ENCODE measurements at regions not wholly inside any gene's neighbourhood (a gene's known extent, or its start where the extent isn't known, plus 50 kb on each side); places are given as distances from the start of the nearest gene placed in this dataset.

GRCh38 chr20:60629206-60629605 lies 622.9 kb upstream of the CDH4 start:
- CTCF ChIA-PET = no interaction called here
- WGBS, 2 experiments (ENCODE audit: extremely low coverage in 2 of 2, insufficient read length in 1 of 2) = 71% methylated on average over 1 of the region's 4 CpGs; no CpG with 5 or more reads in 1 of the 2 experiments
- Histone ChIP-seq H2BK5ac (ENCODE audit: low read depth, low read length, poor library complexity, severe bottlenecking) (no peak overlapping the region), H4K91ac (ENCODE audit: insufficient read depth, low read depth, low read length) (no peak overlapping the region), H3K27me3 (ENCODE audit: control insufficient read depth, insufficient read depth, low read length) (no peaks in the 10 kb centered on the region), H3K9ac (ENCODE audit: low read depth, low read length) (no peak overlapping the region), H3K9me3 (ENCODE audit: control insufficient read depth, insufficient read depth, low read length) (peaks cover 18% of the 10 kb centered on the region), H3K9me1 (ENCODE audit: insufficient read depth, low read length) (no peaks in the 10 kb centered on the region), H4K5ac (ENCODE audit: low read depth, low read length) (no peak overlapping the region), H4K8ac (ENCODE audit: low read depth in 2 of 2, low read length in 2 of 2) (no peak overlapping the region), H2BK15ac (ENCODE audit: low read depth, low read length) (no peak overlapping the region), H3K4ac (ENCODE audit: low read depth, low read length) (no peak overlapping the region), H3K79me1 (ENCODE audit: low read depth in 1 of 2, low read length in 2 of 2) (no peaks in the 10 kb centered on the region), H3K4me2 (ENCODE audit: low read depth, low read length) (no peak overlapping the region), H3K14ac (replicated peaks; ENCODE audit: low read depth, low read length) (no peak overlapping the region), H2AK9ac (replicated peaks; ENCODE audit: low read depth, low read length, poor library complexity) (no peak overlapping the region), H3K18ac (ENCODE audit: low read depth, low read length) (no peak overlapping the region), H2BK20ac (ENCODE audit: low read depth, low read length) (no peak overlapping the region), H3K56ac (ENCODE audit: extremely low read depth, insufficient read depth, low read length) (no peak overlapping the region), H2BK120ac (ENCODE audit: low read depth, low read length) (no peak overlapping the region), H3K36me3 (ENCODE audit: control insufficient read depth, insufficient read depth, low read length) (no peaks in the 10 kb centered on the region), H2AK5ac (ENCODE audit: low read depth, low read length) (no peak overlapping the region), H3K4me1 (ENCODE audit: control insufficient read depth, insufficient read depth, low read length) (no peaks in the 10 kb centered on the region), H2AFZ (replicated peaks; ENCODE audit: low read length, poor library complexity) (no peak overlapping the region), H3K27ac (ENCODE audit: insufficient read depth, low read length) (no peak overlapping the region), H4K20me1 (ENCODE audit: insufficient read depth, low read length) (no peaks in the 10 kb centered on the region), H3K23ac (ENCODE audit: low read depth, low read length) (no peak overlapping the region), H3K4me3 (ENCODE audit: insufficient read depth, low read depth, low read length) (no peak overlapping the region)
- in situ Hi-C loops (cut with MboI; ENCODE audit: low sequenced_read_pairs) (no loop called here), intact Hi-C loops (cut with micrococcal nuclease) (no loop called here), dilution Hi-C loops (cut with HindIII; ENCODE audit: low sequenced_read_pairs, unreplicated experiment) (no loop called here)
- DNase-seq = no peak
- POLR2A ChIA-PET (ENCODE audit: unreplicated experiment) = no interaction called here
- no peak for ATAC-seq (ENCODE audit: low read depth)
- TF ChIP-seq RFX5 (IDR thresholded peaks at IDR 0.05; ENCODE audit: low read depth, low read length) = no peak
- TF ChIP-seq BHLHE40 (IDR thresholded peaks at IDR 0.05; ENCODE audit: low read depth, low read length) = no peak
- no peak for TF ChIP-seq ELK1 (IDR thresholded peaks at IDR 0.05; ENCODE audit: borderline replicate concordance, low read depth, low read length)
- TF ChIP-seq MAFK (IDR thresholded peaks at IDR 0.05; ENCODE audit: low read depth, low read length) = no peak
- TF ChIP-seq CHD1 (IDR thresholded peaks at IDR 0.05; ENCODE audit: low read depth, low read length) = no peak
- no peak for TF ChIP-seq CTCF (conservative IDR thresholded peaks at IDR 0.05; ENCODE audit: low read depth, low read length)
- TF ChIP-seq POLR2A (IDR thresholded peaks at IDR 0.05; ENCODE audit: low read depth, low read length) = no peak
- TF ChIP-seq, protein P1, sequence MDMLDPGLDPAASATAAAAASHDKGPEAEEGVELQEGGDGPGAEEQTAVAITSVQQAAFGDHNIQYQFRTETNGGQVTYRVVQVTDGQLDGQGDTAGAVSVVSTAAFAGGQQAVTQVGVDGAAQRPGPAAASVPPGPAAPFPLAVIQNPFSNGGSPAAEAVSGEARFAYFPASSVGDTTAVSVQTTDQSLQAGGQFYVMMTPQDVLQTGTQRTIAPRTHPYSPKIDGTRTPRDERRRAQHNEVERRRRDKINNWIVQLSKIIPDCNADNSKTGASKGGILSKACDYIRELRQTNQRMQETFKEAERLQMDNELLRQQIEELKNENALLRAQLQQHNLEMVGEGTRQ (IDR thresholded peaks at IDR 0.05; ENCODE audit: low read depth, low read length) = no peak
- TF ChIP-seq SMC3 (IDR thresholded peaks at IDR 0.05; ENCODE audit: low read depth, low read length) = no peak
- TF ChIP-seq MAZ (IDR thresholded peaks at IDR 0.05; ENCODE audit: borderline replicate concordance, low read depth, low read length) = no peak
- no peak for TF ChIP-seq MXI1 (IDR thresholded peaks at IDR 0.05; ENCODE audit: borderline replicate concordance, low read depth, low read length)
- no peak for TF ChIP-seq RCOR1 (IDR thresholded peaks at IDR 0.05; ENCODE audit: insufficient replicate concordance, low read length)
- no peak for TF ChIP-seq NFE2L2 (IDR thresholded peaks at IDR 0.05; ENCODE audit: low read depth, low read length)
- no peak for TF ChIP-seq CEBPB (IDR thresholded peaks at IDR 0.05; ENCODE audit: low read depth, low read length)
- TF ChIP-seq RAD21 (IDR thresholded peaks at IDR 0.05; ENCODE audit: low read length) = no peak
- TF ChIP-seq FOS (IDR thresholded peaks at IDR 0.05; ENCODE audit: low read depth, low read length) = no peak
- BruUV-seq (replicated peaks) = no TSS peak
